ENCODE measurements at regions not wholly inside any gene's neighbourhood (a gene's known extent, or its start where the extent isn't known, plus 50 kb on each side); places are given as distances from the start of the nearest gene placed in this dataset.

- TF ChIP-seq EZH2 (IDR thresholded peaks at IDR 0.05; ENCODE audit: low read length, missing control alignments) (no peak), CTCF (conservative IDR thresholded peaks at IDR 0.05 in 1 of 2, IDR thresholded peaks at IDR 0.05 in 1 of 2; ENCODE audit: low read depth in 1 of 2, low read length in 2 of 2) (no peak)
Measured at GRCh38 chr15:91562698-91563097, 290.8 kb upstream of the SLCO3A1 start.
